Neural progenitor cell (in vitro differentiated cells): ENCODE measurements at regions not wholly inside any gene's neighbourhood (a gene's known extent, or its start where the extent isn't known, plus 50 kb on each side); places are given as distances from the start of the nearest gene placed in this dataset.
A peak's percentile ranks its signal among the peaks of the same experiment; 100 is the strongest.

Source experiments
- CTCF ChIP-seq: fragments of 200-600 bp; sonication (generic); IDR thresholded peaks from 2 replicates; pipeline ENCODE4 v1.5.1; 2017; ENCODE audit warnings: antibody characterized with exemption, mild to moderate bottlenecking
- EZH2 ChIP-seq: fragments of 200-600 bp; sonication (generic); IDR thresholded peaks from 2 replicates; pipeline ENCODE4 v1.6.1; 2017; ENCODE audit warnings: antibody characterized with exemption, mild to moderate bottlenecking, moderate library complexity

- TF ChIP-seq CTCF (no peak), EZH2 (peak; percentile 88)
Observed at GRCh38 chr17:64779376-64780095, 117.4 kb upstream of the SMURF2 start.
